GM21390 (cell line): ENCODE measurements at regions not wholly inside any gene's neighbourhood (a gene's known extent, or its start where the extent isn't known, plus 50 kb on each side); places are given as distances from the start of the nearest gene placed in this dataset.
"Not testable (repeated sequence)": the region's sequence is repeated elsewhere in the genome, so short reads cannot be mapped to it uniquely, and the experiment has no call there.

ENCODE experiments used
- ATAC-seq: cut with Tn5 transposase; IDR thresholded peaks from one replicate; pipeline ENCODE4 v1.9.1; 2021; ENCODE audit not compliant: unreplicated experiment

DNA sequence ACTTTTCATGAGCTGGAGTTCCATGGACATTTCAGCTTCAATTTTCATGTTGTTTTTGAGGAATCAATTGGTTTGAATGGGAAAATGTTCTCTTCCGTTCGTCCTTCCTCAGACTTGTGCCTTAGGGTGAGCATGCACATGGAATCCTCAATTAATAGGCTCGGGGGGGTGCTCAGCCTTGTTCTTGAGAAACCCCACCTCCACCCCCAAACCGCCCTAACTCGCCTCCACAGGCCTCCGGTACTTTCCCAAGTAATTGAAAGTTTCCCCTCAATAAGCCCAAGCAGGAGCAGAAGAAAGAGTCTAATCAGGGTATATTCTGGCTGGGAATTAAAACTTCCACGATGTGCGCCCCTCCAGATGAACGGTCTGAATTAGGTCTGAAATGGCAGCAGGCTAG is 945.2 kb downstream of the GRID1 start:
- no peak for ATAC-seq

DNA sequence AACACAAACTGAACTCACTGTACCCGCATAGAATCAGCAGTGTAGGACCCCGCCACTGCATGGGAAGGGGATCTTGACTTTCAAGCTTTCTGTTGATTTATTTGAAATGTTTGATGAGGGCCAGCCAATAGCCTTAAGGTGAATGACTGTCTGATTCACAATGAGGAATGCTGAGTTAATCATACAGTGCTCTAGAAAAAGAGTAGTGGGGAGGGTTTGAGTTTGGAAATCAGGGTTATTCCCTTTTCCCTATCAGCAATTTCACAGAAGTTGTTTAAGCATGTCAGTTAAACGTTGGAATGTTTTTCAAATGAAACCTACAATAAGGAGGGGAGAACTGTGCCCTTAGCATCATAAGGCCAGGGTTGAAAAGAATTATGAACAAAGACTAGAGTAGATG is 937.5 kb downstream of the GRID1 start:
- no peak for ATAC-seq

DNA sequence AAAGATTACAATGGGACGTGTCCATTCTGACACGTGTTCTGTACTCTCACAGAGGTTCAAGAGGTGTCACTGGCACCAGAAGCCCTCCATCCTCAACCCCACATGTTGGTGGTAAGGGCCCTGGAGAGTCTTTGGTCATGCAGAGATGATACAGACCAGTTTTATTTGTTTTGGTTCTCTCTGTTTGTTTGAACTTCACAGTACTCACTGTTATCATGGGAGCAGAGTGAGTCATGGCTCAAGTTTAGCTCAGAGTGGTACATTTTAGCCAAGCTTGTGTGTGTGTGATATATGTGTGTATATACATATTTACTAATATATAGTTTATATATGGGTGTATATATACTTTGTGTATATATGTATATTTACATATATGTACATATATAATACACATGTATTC is 935.6 kb downstream of the GRID1 start:
- ATAC-seq = no peak

DNA sequence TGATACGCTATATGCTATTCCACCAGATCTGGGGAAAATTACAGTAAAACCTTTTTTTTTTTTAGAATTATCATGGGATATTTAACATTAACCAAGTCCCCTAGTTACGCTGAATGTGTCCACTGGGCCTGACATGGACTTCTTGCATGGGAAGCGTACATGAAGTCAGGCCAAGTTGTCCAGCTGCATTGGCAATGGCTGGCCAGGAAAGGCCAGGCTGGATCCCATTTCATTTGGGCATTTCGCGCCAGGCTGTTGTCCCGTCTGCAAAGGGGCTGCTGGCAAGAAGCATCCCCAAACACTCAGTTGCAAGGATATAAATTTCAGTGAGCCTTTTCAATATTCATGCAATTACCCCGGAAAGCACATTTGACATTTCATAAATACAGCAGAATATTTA is 933.3 kb downstream of the GRID1 start:
- ATAC-seq = no peak

DNA sequence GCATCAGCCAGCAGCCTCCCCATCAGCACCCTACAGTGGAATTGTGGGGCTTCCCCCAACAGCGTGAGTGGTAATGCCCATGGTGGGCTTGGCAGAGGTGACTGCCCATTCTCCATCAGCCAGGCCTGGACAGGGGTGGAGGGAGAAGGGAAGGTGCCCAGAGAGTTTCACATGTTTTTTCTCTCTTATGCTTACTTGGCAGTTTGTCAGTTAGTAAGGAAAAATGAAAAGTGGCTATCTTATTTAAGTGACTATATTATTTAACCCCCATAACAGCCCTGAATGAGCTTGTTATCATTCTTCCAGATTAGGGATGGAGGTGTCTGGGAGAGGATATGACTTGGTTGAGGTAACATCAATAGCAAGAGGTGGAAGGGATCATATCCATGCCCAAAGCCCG is 921.7 kb downstream of the GRID1 start:
- no peak for ATAC-seq

DNA sequence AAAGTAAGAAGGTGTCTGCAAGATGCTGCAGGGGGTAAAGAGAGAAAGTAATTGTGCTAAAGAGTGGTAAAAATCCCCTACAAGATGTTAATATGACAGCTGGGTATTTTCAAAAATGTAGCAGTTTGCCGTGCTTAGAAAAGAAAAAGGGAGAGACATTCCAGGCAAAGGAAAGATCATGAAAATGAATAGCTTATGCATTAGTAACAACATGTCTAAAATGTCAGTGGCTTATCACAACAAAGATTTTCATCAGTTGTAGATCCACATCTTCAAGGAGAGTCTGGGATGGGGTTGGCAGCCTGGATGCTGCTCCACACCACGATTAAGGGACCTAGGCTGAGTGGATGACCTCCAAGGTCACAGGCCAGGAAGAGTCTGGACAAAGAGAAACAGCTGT is 920.9 kb downstream of the GRID1 start:
- no peak for ATAC-seq

DNA sequence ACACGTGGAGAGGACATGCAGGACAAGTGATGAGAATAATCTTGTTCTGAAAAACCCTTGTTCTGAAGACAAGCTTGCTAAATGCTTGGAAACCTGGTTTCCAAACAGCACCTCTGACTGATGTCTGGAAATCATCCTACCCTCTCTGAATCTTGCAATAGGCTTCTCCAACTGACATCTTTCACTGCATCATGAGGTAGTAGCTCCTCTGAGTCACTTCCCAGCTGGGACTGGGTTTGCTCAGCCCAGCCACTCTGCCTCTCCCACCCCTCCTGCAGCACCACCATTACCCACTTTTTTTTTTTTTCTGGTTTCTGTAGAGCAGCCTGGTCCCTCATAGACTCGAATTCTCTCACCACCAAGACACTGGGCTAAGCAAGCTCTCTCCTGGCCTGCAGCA is 919.8 kb downstream of the GRID1 start:
- no peak for ATAC-seq

DNA sequence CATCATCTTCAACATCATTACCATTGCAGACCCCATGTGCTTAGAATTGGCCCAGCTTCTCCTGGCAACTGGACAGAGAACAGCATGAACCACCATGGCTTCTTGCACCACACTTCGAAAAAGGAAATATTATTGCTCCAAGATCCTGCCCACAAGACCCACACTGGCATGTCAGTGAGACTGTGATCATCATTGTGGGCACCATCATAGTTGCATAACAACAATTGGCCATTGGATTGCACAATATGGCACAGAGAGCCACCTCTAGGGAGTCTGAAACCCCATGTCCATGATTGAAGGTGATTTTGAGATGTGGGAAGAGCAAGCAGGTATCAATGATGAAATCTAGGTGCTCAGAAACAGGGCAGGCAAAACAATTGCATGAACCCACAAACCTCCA is 918.9 kb downstream of the GRID1 start:
- ATAC-seq = no peak

DNA sequence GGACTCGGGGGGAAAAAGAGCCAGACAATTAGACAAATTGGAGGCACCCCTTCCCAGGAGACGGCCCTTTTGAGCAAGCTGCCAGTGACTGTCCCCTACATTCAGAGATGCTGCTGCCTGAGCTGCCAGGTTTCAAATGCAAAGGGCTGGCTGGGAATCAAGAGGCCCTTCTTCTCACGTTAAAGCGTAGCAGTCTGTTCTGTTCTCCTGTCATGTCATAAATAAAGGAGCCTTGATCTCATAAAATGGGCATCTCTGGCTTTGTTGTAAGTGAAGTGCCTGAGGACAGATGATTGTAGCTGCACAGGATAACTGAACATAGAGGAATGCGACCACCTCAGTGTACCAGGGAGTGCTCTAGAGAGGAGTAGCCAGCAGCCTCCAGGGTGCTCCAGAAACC is 917.9 kb downstream of the GRID1 start:
- no peak for ATAC-seq

DNA sequence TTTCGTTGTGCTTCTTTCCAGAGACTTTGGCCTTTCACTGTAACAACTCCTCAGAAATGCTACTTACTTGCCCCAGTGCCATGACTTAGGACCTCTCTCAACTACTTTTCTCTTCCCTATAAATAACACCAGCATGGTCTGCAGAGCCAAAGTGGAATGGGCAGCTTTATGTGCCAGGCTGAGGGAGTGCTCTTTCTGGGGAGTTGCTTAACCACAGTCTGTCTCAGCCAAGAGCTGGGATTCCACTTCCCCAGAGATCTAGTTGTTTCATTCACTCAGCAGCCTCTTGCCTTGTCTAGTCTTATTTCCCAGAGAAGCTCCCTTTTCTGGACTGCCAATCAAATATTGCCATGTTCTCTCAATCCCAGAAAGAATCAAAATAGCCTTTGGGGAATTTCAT is 912.2 kb downstream of the GRID1 start:
- no peak for ATAC-seq

DNA sequence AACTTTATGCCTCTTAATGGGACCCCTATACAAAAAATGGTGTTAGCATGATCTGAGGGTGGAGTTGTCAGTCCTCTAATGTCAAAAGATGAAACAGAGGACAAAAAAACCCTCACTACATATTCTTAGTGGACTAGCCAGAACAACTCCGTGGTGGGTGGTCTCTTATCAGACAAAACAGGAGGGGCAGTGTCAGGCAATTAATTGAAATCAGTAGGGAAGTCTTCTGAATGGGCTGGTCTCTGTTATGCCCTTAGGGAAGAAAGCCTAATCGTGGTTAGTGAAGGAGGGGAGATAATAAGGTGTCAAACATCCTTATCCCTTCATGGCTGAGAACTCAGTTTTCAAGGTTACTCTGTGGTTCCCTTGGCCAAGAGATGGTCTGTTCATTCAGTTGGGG is 909.4 kb downstream of the GRID1 start:
- no peak for ATAC-seq

DNA sequence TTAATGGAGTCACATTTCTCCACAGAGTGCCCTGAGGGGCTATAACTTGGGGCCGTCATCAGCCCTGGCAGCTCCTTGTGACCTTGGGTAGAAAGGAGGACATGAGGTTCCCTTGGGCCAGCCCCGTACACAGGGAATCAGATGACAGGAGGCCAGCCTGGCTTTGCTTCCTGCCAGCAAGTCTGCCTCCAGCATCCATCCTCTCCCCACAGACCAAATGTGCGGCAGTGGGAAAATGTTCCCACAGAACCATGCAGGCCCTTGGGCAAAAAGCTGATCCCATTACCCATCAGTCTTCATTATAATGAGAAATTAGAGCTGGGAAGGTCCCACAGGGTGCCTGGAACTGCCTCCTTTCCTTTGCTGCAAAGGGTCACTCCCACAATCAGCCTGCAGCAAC is 908.3 kb downstream of the GRID1 start:
- ATAC-seq = no peak

DNA sequence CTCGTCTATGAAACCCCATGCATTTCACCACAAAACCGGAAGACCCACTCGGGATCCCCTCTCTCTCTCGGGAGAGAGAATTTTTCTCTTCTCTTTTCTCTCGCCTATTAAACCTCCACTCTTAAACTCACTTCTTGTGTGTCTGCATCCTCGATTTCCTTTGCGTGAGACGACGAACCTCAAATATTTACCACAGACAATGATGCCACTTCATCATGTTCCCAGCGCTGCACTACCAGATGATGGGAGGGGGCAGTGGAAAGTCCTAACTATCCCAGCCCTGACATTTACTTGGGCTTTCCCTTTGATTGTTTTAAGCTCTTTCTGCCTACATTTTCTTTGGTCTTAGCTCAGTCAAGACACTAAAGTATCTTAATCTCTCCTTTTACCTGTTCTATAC is 906.7 kb downstream of the GRID1 start:
- no peak for ATAC-seq

DNA sequence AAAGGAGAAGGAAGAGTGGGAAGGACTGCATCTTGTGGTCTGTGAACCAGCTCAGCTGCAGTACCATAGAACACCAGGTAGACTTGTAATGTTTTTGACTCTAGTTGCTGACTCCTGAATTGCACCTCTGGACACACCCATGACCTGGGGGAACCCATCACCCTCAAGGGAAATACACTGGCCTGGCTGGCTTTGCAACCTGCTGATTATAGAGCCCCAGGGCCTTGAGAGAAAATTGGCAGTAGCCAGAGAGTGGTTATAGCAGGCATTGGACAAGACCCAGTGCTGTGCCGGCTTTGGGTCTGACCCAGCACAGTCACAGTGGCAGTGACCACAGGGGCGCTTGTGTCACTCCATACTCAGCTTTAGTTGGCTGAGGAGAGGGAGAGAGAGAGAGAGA is 902.3 kb downstream of the GRID1 start:
- ATAC-seq = no peak

DNA sequence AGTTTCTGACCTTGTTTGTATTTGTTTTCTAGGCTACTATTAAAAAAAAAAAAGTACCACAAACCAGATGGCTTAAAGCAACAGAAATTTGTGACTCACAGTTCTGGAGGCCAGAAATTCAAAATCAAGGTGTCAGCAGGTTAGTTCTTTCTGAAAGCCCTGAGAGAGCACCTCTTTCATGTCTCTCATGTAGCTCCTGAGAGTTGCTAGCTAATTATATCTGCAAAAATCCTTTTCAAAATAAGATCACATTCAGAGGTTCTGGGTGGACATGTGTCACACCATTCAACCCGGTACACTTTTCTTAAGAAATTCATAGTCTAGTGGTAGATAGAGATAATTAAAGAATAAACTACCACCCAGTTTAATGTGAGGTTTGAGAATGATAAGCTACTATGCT is 888.6 kb downstream of the GRID1 start:
- ATAC-seq = no peak

DNA sequence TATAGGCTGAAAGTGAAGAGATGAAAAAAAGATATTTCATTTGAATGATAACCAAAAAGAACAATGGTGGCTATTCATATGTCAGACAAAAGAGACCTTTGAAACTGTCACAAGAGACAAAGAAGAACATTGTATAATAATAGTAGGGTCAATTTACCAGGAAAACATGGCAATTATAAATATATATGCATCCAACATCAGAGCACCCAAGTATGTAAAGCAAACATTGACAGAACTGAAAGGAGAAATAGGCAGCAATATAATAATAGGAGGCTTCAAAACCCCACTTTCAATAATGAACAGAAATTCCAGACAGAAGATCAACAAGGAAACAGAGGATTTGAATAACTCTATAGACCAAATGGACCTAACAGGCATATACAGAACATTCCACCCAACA is 876.2 kb downstream of the GRID1 start:
- no peak for ATAC-seq

DNA sequence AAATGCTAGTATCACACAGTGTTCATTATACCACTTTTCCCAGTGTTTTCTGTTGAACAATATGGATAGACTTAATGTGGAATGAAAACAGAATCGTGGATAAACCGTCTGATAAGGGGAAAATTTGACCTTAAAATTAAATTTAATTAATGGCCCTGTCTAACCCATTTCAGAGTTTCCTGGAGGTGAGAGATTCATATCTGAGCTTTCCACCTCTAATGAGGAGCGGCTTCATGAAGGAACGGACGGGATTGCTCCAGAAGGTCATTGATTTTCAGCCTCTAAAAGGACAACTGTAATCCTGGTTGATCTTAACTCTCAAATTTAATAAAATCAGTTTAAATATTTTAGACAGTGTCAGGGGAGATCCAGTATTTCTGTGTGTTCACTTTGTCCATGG is 874.9 kb downstream of the GRID1 start:
- no peak for ATAC-seq

DNA sequence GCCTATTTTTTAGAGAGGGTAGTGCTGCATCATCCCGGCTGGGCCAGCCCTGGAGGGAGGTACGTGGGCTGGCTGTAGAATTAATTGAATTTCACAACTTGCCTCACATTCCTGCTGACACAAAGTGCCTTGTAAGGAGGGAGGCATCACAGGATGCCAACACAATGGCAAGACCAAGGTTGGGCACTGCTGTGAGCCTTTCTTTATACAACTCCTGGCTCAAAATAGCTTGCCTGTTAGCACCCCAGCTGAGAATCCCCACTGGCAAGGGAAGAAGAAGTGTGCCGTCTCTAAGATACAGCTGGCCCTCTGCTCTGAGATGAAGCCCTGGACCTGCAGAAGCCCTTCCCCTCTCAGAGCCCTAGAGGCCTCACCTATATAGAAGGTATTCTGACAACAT is 873.9 kb downstream of the GRID1 start:
- no peak for ATAC-seq

DNA sequence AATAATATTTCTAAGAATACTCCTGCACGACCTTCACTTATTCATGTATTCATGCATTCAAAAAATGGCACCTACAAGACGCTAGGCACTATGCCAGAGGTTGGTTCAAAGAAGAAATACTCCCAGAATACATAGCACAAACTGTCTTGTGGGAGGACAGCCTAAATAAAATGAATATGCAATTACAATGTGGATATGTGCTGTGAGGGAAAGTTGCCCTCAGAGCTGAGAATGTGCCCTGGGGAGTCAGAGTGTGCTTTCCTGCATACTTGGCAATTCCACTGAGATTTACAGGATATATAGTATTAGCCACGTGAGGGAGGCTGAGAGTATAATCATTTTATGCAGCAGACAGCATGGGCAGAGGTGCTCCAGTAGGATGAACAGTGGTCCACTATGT is 872.9 kb downstream of the GRID1 start:
- ATAC-seq = no peak

DNA sequence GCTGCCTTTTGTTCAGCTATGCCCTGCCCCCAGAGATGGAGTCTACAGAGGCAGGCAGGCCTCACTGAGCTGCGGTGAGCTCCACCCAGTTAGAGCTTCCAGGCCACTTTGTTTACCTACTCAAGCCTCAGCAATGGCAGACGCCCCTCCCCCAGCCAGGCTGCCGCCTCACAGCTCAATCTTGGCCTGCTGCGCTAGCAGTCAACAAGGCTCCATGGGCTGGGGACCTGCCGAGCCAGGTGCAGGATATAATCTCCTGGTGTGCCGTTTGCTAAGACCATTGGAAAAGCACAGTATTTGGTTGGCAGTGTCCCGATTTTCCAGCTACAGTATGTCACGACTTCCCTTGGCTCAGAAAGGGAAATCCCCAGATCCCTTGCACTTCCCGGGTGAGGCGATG is 862.0 kb downstream of the GRID1 start:
- ATAC-seq = not testable (repeated sequence)

DNA sequence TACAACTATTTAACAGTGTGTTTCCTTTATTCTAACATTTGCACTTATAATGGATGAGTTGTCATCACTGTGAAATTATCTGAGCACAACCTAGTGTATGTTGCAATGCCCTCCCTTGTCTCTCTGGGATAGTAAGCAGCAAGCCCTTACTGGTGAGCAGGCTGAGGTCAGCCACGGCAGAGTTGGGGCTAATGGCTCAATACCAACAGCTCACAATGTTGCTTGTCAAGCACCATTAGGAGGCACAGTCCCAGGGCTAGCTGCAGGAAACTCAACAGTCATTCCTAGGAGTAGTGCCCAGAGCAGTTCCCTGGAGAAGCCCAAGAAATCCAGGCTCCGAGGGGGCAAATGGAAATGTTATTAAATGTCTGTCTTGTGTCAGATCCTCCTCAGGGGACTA is 858.4 kb downstream of the GRID1 start:
- no peak for ATAC-seq

DNA sequence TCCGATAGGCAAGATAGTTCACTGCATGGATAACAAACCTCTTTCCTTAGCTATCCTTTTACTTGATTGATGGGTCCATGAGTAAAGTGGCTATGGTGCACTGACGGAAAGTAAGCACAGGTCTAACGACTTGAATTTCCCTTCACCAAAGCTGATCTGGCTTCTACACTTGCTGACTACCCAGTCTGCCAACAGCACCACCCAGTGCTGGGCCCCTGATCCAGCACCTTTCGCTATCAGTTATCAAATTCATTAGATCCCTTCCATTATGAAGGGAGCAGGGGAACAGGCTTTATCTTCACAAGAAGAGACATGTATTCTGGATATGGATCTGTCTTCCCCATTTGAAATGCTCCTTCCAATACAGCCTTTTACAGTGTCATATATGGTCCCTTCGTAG is 855.9 kb downstream of the GRID1 start:
- no peak for ATAC-seq

DNA sequence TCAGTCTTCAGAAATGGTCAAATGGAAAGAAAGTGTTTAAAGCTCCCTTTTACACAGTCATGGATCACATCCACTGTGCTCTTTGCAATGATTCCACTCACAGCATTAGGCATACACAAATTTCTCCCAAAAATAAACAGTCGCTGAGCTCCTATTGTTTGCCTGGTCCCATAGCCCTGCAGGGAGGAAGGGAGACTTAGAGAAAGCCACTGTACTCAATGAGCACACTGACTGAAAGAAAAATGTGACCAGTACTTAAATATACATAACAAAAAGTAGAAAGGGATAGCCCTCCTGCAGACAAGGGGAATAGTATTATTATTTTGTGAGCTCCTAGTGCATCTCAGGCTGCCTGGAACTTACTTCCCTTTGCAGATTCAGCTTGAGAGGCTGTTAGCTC is 853.2 kb downstream of the GRID1 start:
- ATAC-seq = no peak

DNA sequence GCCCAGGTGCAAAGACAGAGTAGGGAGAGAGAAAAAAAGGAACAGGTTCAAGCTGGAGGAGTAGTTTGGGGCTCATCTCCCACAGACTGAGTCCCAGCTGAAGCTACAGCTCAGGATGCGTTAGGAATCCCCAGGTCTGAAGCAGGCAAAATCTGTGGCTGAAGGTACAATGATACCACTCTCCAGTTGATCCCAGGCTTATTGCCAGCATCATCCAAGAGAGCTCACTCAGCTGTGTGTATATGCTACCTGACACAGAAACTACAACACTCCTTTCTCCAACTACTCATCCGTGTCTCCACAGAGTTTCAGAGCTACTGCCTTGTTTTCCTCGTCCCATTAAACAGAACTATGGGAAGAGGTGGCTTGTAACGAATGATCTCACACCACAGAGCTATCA is 851.3 kb downstream of the GRID1 start:
- no peak for ATAC-seq
